ENCODE measurements at regions not wholly inside any gene's neighbourhood (a gene's known extent, or its start where the extent isn't known, plus 50 kb on each side); places are given as distances from the start of the nearest gene placed in this dataset.

DNA sequence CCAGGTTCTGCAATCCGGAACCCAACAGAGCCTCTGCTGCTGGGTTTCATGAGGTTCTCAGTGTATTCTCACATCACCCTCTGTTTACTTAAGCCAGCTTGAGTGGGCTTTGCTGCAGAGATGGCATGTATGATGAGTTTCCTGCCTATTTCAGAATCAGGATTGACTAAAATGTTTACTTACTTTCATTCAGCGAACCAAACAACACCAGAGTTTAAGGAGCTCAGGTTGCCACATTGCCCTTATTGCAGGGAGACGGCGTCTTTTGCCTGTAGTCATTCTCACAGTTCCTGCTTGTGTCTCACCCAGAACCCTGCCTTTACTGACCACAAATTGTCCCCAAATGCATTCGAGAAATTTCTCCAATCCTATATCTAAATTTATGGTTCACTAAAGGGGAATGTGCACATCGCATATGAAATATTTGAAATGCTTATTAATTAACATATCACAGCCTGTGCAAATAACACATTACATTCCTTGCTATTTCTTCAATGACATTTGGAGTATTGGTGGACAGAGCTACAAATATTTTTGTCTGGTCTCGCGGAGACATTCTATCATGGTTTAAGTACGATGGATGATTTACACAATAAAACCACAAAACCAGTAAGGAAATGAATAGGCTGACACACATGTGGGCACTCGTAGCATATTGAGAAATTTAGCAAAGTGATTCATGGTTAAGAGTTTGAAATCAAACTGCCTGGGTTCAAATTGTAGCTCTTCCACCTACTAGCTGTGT is 377.2 kb upstream of the CFAP20DC start:
- no peak overlapping the region for H3K9ac ChIP-seq
- H3K4me3 ChIP-seq, result no peak overlapping the region
- H3K27ac ChIP-seq, result no peak overlapping the region
- no peaks in the 10 kb centered on the region for H3K27me3 ChIP-seq
- no peak for TF ChIP-seq Cebpa-rat (IDR thresholded peaks at IDR 0.05)
- no peaks in the 10 kb centered on the region for H4K20me1 ChIP-seq
- peak overlapping the region; percentile 27; the same call in 1 of the 2 replicates for H3K4me2 ChIP-seq
- H3K36me3 ChIP-seq, result no peaks in the 10 kb centered on the region
- peaks cover 51% of the 10 kb centered on the region for H3K4me1 ChIP-seq
- no peaks in the 10 kb centered on the region for H3K9me3 ChIP-seq

GRCh38 chr3:59425942-59426341 is 376.1 kb upstream of the CFAP20DC start:
- no peaks in the 10 kb centered on the region for H3K36me3 ChIP-seq
- H3K27me3 ChIP-seq, result no peaks in the 10 kb centered on the region
- H3K4me1 ChIP-seq, result peaks cover 51% of the 10 kb centered on the region
- no peak for TF ChIP-seq Cebpa-rat (IDR thresholded peaks at IDR 0.05)
- H4K20me1 ChIP-seq, result no peaks in the 10 kb centered on the region
- no peaks in the 10 kb centered on the region for H3K9me3 ChIP-seq
- no peak overlapping the region for H3K4me3 ChIP-seq
- H3K27ac ChIP-seq, result no peak overlapping the region
- H3K9ac ChIP-seq, result no peak overlapping the region
- H3K4me2 ChIP-seq, result peak overlapping the region; percentile 62

DNA sequence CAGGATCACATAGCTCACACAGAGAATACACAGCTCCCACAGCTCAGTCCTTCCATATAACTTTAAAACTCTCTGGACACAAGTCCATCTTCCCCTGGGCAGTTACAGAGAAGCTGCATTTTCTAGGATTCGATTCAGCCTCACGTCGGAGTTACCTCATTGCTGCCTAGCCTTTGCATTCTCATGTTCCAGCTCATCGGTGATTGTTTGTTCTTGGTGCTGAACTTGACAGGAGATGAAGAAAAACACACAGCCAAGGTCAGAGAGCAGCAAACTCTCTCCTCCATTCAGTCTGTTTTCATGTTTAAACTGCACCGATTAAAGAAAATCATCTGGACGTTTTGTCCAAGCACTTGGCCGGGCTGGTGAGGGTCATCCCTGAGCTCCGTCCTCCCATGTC is 375.5 kb upstream of the CFAP20DC start:
- H4K20me1 ChIP-seq, result no peaks in the 10 kb centered on the region
- peak overlapping the region; percentile 62 for H3K4me2 ChIP-seq

DNA sequence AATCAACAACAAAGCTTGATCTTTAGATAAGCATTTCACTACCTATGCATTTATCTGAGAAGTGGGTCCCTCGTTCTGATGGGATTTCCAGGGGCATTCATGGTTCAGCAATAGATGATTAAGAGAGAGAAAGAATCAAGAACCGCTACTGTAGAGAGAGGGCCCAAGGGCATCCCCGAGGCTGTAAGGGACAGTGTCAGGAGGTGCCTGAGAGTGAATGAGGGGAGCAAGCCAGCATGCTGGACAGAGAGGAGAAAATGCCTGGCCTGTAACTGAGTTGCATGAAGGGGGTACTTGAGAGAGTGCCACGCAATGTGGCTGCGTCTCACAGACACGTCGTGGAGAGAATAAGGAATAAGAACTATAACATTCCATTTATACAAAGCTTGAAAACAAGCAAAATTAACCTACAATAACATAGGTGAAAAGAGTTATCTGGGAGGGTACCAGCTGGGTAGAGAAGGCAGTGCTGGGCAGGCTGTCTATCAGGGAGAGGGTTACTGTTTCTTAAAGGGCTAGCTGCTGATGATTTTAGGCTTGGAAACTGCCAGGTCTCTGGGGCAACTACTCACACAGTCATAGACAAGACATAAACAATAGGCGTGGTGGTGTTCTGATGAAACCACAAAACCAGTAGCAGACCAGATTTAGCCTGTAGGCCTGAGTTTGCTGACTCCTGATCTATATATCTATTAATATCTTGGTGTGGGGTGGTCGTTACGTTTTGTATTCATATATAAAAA is 374.6 kb upstream of the CFAP20DC start:
- Histone ChIP-seq H3K4me1 (peaks cover 51% of the 10 kb centered on the region), H4K20me1 (no peaks in the 10 kb centered on the region), H3K9me3 (peaks cover 8% of the 10 kb centered on the region; the same call in 1 of the 2 replicates), H3K36me3 (no peaks in the 10 kb centered on the region), H3K4me2 (peak overlapping the region; percentile 62), H3K4me3 (no peak overlapping the region), H3K27ac (peak overlapping the region; percentile 50), H3K9ac (no peak overlapping the region; the same call in 1 of the 2 replicates), H3K27me3 (no peaks in the 10 kb centered on the region)
- TF ChIP-seq Cebpa-rat (IDR thresholded peaks at IDR 0.05), result no peak

More for the DNA sequence above, 375.5 kb upstream of the CFAP20DC start:
- no peak for TF ChIP-seq Cebpa-rat (IDR thresholded peaks at IDR 0.05)
- Histone ChIP-seq H3K4me3 (no peak overlapping the region), H3K36me3 (no peaks in the 10 kb centered on the region), H3K4me1 (peaks cover 51% of the 10 kb centered on the region), H3K9me3 (peaks cover 2% of the 10 kb centered on the region; the same call in 1 of the 2 replicates), H3K27ac (peak overlapping the region; percentile 66; the same call in 1 of the 2 replicates), H3K27me3 (no peaks in the 10 kb centered on the region), H3K9ac (no peak overlapping the region)

DNA sequence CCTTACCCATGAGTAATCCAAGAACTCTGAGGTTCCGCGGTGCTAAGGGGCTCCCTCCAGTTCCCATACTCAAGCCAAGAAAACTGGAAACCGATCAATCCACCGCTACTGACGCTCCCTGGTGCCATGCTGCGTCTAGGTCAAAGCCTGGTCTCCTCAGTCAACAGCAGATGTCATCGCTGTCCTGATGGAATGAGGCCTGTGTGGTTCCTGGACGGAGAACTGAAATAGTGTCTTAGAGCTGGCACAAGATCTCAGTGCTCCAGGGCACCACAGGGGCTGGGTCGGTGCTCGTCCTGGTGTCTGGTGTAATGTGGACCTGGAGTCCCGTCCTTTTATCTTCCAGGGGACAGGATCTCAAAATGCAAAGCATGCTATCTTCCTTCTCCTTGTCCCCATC is 373.9 kb upstream of the CFAP20DC start:
- Histone ChIP-seq H3K4me2 (peak overlapping the region; percentile 62), H3K4me3 (no peak overlapping the region), H3K4me1 (peaks cover 57% of the 10 kb centered on the region), H3K9me3 (peaks cover 8% of the 10 kb centered on the region; the same call in 1 of the 2 replicates), H3K27ac (peak overlapping the region; percentile 50; the same call in 1 of the 2 replicates), H4K20me1 (no peaks in the 10 kb centered on the region), H3K27me3 (no peaks in the 10 kb centered on the region), H3K36me3 (no peaks in the 10 kb centered on the region), H3K9ac (no peak overlapping the region; the same call in 1 of the 2 replicates)
- TF ChIP-seq Cebpa-rat (IDR thresholded peaks at IDR 0.05), result no peak

- Histone ChIP-seq H4K20me1 (no peaks in the 10 kb centered on the region), H3K36me3 (no peaks in the 10 kb centered on the region), H3K27me3 (no peaks in the 10 kb centered on the region), H3K4me2 (no peak overlapping the region), H3K4me3 (no peak overlapping the region), H3K27ac (no peak overlapping the region), H3K9me3 (peaks cover 8% of the 10 kb centered on the region; the same call in 1 of the 2 replicates), H3K9ac (no peak overlapping the region), H3K4me1 (peaks cover 53% of the 10 kb centered on the region)
- no peak for TF ChIP-seq Cebpa-rat (IDR thresholded peaks at IDR 0.05)
Measured at GRCh38 chr3:59422312-59422711, 372.5 kb upstream of the CFAP20DC start.

DNA sequence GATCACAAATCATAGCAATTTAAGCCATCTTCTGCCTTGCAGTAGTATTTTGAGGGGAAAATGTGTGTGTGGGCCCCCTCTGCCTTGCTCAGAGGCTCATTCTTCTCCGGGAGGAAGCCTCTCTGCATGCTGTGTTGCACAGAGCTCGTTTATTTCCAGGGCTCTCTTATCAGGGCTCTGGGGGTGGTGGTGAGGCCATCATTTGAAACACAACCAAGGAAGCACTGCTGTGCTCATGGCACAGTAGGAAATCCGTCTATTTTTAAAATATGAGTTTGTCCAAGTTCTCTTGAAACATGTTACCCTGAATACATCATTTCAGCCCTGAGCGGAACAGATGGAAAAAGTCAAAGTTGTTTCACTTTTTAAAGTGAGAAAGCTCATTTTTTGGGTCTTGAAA is 369.0 kb upstream of the CFAP20DC start:
- Histone ChIP-seq H3K4me2 (peak overlapping the region; percentile 46), H3K4me3 (no peak overlapping the region), H3K4me1 (peaks cover 18% of the 10 kb centered on the region), H3K27ac (no peak overlapping the region), H4K20me1 (no peaks in the 10 kb centered on the region), H3K9me3 (peaks cover 8% of the 10 kb centered on the region; the same call in 1 of the 2 replicates), H3K27me3 (no peaks in the 10 kb centered on the region), H3K36me3 (no peaks in the 10 kb centered on the region), H3K9ac (no peak overlapping the region)
- no peak for TF ChIP-seq Cebpa-rat (IDR thresholded peaks at IDR 0.05)

GRCh38 chr3:59412516-59412915 is 362.7 kb upstream of the CFAP20DC start:
- no peak overlapping the region for H3K9ac ChIP-seq
- H3K4me2 ChIP-seq, result no peak overlapping the region
- no peak overlapping the region for H3K4me3 ChIP-seq

DNA sequence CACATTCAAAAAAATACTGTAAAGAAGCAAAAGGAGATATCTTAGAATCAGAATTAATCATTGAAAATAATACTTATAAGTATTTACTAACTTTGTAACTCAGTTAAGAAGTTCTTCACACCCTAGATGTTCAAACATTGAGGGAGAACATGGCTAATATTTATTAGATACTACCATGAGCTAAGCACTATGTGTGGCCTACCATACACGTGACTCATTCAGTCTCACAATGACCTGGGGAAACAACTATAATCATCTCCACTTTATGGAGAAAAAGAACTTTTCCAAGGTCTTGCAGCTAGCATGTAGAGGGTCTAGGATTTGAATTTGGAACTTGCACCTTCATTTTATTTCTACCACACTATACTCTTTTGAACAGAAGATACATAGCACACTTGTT is 361.9 kb upstream of the CFAP20DC start:
- Histone ChIP-seq H3K4me3 (no peak overlapping the region), H4K20me1 (no peaks in the 10 kb centered on the region), H3K4me2 (no peak overlapping the region), H3K9ac (no peak overlapping the region), H3K27me3 (no peaks in the 10 kb centered on the region), H3K9me3 (no peaks in the 10 kb centered on the region), H3K27ac (no peak overlapping the region), H3K4me1 (no peaks in the 10 kb centered on the region), H3K36me3 (no peaks in the 10 kb centered on the region)
- TF ChIP-seq Cebpa-rat (IDR thresholded peaks at IDR 0.05), result no peak

More at GRCh38 chr3:59412516-59412915, 362.7 kb upstream of the CFAP20DC start:
- Histone ChIP-seq H4K20me1 (no peaks in the 10 kb centered on the region), H3K27me3 (no peaks in the 10 kb centered on the region), H3K4me1 (no peaks in the 10 kb centered on the region), H3K9me3 (no peaks in the 10 kb centered on the region), H3K27ac (no peak overlapping the region), H3K36me3 (no peaks in the 10 kb centered on the region)
- TF ChIP-seq Cebpa-rat (IDR thresholded peaks at IDR 0.05), result no peak

DNA sequence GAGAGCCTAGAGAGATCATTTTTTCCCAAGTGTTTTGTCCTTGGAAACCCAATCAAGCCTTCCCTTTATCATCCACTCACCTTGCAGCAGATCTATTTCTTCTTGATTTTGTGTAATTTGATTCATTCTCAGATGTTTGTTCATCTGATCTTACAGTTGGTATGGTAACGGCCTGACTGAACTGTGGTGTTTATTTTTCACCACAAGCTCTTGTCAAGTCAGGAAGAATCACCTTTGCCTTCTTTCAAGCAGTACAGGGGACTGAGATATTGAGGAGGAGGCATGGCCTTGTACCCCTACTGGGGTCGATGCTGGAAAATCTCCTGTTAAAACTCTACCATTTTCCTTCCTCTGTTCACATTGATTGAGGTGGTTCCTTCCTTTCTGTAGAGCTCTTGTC is 361.4 kb upstream of the CFAP20DC start:
- TF ChIP-seq Cebpa-rat (IDR thresholded peaks at IDR 0.05), result no peak
- Histone ChIP-seq H4K20me1 (no peaks in the 10 kb centered on the region), H3K9me3 (no peaks in the 10 kb centered on the region), H3K27ac (no peak overlapping the region), H3K36me3 (no peaks in the 10 kb centered on the region), H3K4me3 (no peak overlapping the region), H3K27me3 (no peaks in the 10 kb centered on the region), H3K4me1 (no peaks in the 10 kb centered on the region), H3K4me2 (no peak overlapping the region), H3K9ac (no peak overlapping the region)
